GM19455 (cell line): ENCODE measurements at regions not wholly inside any gene's neighbourhood (a gene's known extent, or its start where the extent isn't known, plus 50 kb on each side); places are given as distances from the start of the nearest gene placed in this dataset.

Experiments used
- ATAC-seq: cut with Tn5 transposase; IDR thresholded peaks from one replicate; pipeline ENCODE4 v1.9.1; 2021; ENCODE audit not compliant: unreplicated experiment

- ATAC-seq, result no peak
These were observed 154.4 kb downstream of the TLR4 start for GRCh38 chr9:117858561-117858960.

DNA sequence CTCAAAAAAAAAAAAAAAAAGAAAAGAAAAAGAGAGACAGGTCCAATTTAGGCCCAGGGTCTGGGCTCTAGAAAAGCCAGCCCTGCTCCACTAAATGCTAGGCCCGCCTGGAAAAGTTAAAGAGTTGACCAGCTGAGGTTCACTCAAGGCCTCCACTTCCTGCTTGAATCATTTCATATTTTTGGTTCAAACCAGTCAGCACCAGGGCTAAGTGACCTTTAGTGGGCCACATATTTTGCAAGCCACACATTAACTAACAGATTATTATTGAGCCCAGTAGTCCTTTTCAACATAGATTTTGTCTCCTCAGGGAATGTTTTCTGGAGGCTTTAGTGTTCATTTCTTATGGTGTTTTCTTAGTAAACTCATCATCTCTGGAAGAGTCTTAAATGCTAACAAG is 156.6 kb downstream of the TLR4 start:
- ATAC-seq, result no peak

GRCh38 chr9:117864385-117865057 is 160.3 kb downstream of the TLR4 start:
- ATAC-seq, result no peak

- no peak for ATAC-seq
These were observed 164.4 kb downstream of the TLR4 start for GRCh38 chr9:117868594-117868993.

DNA sequence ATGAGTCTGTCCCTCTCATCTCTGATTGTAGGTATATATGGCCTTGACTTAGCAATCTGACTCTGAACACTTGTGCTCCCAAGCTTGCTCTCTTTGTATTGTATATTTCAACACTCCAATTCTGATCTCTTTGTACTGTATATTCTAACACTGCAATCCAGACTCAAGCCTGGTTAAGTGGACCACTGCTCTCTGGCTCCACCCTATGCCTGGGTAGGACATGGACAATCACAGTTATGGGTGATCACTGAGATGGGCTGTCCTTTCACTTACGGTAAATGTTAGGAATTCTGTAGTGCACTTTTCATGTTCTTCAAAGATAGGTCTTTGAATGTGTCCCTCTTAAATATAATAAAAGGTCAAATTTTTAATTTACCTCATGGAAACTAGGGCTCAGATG is 165.1 kb downstream of the TLR4 start:
- ATAC-seq, result no peak

DNA sequence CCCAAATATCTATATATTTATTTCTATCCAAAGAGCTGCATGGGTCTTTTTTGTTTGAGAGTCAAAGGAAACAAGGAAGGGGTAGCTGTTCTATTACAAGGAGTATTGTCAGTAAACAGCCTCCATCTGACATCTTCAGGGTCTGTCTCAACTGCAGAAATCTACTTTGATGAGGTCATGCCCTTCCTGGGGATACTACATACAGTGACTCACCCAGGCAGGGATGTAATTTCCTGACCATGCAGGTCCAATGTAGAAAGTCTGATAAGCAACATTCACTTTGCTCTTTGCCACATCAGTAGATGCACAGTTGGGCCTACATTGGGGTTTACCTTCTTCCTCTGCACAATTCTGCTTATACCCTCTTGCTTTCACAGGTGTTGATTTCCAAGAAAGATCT is 165.5 kb downstream of the TLR4 start:
- no peak for ATAC-seq

DNA sequence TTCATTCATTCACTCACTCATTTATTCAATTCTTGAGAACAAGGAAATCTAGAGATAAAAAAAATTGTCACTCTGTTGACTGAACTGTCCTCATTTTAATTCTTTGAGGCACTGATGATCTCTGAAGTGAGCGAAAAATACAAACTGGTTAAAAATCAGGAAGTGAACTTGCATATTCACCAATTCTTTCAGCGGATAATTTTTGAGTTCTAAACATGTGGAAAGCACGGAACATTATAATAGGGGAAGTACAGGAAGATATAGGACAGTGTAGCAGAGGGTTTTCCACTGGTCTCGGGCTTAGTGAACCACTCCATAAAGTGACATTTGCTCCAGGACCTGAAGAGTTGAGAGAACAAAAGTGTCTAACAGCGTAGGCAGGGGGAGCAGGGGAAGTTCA is 169.5 kb downstream of the TLR4 start:
- no peak for ATAC-seq

GRCh38 chr9:117875886-117876285 is 171.7 kb downstream of the TLR4 start:
- ATAC-seq, result no peak

- ATAC-seq, result no peak
These were observed 178.0 kb downstream of the TLR4 start for GRCh38 chr9:117882171-117882570.

GRCh38 chr9:117886616-117887015 is 182.4 kb downstream of the TLR4 start:
- no peak for ATAC-seq

GRCh38 chr9:117887383-117887782 is 183.2 kb downstream of the TLR4 start:
- no peak for ATAC-seq

- no peak for ATAC-seq
These were observed 183.7 kb downstream of the TLR4 start for GRCh38 chr9:117887941-117888340.

GRCh38 chr9:117903453-117903852 is 199.2 kb downstream of the TLR4 start:
- ATAC-seq, result no peak

GRCh38 chr9:117906763-117907162 is 202.6 kb downstream of the TLR4 start:
- ATAC-seq, result no peak

DNA sequence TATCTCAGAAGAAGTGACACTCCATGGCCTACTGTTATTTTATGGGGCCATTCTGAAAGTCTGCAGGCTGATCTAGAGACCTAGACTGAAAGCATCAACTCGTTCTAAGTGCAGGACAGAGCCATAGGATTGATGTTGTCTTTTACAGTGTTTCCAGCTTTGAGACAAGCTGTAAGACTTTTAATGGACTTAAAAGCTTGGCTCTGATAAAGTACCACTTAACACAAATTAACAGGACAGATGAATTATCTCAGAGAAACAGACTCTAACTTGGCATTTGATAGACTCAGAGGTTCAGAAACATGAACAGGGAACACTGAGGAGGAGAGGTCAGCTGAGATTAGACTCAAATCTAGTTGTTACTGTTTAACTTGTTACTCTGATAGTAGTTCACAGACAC is 203.2 kb downstream of the TLR4 start:
- no peak for ATAC-seq

DNA sequence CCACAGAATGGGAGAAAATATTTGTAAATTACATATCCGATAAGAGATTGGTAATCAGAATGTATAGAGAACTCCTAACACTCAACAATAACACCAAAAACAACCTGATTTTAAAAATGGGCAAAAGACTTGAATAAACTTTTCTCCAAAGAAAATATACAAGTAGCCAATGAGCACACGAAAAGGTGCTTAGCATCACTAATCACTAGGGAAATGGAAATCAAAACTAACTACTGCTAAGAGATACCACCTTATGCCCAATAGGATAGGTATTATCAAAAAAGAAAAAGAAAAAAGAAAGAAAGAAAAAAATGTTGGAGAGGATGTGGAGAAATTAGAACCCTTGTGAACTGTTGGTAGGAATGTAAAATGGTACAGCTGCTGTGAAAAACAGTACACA is 212.1 kb downstream of the TLR4 start:
- no peak for ATAC-seq

DNA sequence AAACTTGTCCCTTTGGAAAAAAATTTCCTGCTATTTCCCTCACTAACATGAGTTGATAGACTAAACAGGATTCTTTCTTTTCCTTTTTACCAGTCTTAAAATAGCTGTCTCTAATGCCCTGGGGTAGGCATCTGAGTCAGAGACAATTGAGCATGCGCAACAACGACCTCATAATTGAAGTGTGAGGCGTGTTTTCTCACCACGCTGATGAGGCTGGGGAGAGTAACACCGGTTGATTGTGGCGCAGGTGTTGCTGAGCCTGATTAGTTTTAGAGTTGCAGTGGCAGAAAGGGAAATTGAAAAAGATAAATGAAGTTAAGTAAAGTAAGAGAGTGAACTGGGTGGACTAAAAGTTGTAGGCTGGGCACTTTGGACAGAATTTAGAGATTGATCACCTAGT is 213.7 kb downstream of the TLR4 start:
- ATAC-seq, result no peak

DNA sequence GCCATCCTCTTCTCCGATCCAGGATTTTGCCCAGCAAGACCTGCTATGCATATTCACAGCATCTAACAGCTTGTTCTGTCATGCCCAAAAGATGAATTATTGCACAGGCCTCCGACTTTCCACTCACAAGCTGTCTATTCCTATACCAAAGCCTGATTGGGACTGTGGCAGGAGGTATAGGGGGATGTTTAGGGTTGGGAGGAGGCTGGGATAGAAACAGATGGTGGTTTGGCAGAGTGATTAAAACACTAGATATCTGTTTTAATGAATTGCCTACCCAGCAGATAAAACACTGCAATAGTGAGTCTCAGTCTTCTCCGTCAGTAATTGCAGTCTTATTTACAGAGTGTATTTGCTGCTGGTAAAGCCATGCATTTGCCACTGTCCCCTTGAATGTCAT is 215.3 kb downstream of the TLR4 start:
- no peak for ATAC-seq

DNA sequence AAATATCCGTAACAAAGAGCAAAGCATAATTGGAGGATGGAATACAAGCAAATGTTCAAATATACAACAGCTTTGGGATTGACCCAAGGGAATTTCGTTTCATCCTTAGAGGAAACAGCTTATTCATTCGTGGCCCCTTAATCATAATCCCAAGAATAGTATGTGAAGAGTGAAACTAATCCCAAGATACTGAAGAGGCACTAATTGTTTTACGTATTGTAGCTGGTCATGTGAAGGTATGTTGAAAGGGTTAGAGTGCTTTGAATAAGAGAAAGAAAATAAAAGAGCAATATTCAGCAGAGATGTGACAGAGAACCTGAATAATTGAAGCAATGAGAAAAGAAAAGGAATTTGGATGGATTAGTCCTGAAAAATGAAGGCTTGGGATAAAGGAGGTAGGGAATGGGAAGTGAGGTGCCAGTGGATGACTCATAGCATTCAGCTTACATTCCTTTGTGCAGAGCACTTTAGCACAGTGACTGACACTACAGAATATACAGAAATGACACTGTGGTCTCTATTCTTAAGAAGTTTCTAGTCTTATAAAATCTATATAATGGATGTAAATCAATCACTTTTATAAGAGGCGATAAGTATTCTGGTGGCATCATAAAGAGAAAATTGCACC is 221.9 kb downstream of the TLR4 start:
- ATAC-seq, result no peak

- ATAC-seq, result no peak
These were observed 223.2 kb downstream of the TLR4 start for GRCh38 chr9:117927354-117927753.

DNA sequence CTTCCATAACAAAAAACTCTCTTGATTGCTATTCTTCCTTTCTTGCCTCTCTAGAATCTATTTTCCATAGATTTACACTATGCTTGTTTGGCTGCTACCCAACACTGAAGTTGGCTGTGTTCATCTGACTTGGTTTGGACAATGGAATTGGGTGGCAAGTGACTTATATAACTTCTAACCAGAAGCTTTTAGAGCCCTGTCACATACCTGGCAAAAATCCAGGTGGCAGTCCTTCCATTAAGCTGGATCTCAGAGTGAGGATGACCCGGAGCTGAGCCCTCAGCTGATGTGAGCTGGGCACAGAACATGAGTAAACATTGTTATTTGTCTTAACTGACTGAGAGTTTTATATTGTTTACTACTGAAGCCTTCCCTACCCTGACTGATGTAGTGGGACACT is 225.7 kb downstream of the TLR4 start:
- no peak for ATAC-seq

DNA sequence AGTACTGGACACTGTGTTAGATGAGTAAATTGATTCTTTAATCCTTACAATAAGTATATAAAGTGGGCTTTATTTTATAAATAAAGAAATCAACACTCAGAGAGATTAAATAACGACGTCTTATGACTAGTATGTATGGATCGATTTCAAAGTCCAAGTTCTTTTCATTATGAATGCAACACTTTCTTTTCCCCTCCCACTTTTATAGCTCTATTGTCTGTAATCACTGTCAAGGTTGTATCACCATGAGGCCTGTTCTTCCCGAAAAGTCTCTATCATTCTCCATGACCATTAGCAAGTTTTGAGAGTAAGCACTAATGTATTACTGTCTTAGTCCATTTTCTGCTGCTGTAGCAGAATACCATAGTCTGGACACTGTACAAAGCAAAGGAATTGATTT is 228.4 kb downstream of the TLR4 start:
- ATAC-seq, result no peak
